ENCODE measurements at regions not wholly inside any gene's neighbourhood (a gene's known extent, or its start where the extent isn't known, plus 50 kb on each side); places are given as distances from the start of the nearest gene placed in this dataset.

- H3K4me3 ChIP-seq (ENCODE audit: low read length) = no peak overlapping the region
- DNase-seq = no peak
- H3K36me3 ChIP-seq (ENCODE audit: control insufficient read depth, insufficient read depth, low read length) = no peaks in the 10 kb centered on the region
- H3K27ac ChIP-seq (ENCODE audit: low read length) = no peak overlapping the region
- no peaks in the 10 kb centered on the region for H3K27me3 ChIP-seq (ENCODE audit: control insufficient read depth, insufficient read depth, low read length)
- peaks cover 34% of the 10 kb centered on the region for H3K4me1 ChIP-seq (ENCODE audit: control insufficient read depth, insufficient read depth, low read length)
- no CpG with 5 or more reads among the region's 6 CpGs for WGBS (ENCODE audit: insufficient coverage, low lambda C conversion rate)
- H3K9me3 ChIP-seq (ENCODE audit: control insufficient read depth, low read depth, low read length) = peaks cover 3% of the 10 kb centered on the region
These were observed 60.8 kb upstream of the HES1 start for GRCh38 chr3:194075088-194075615.

- no peak overlapping the region for H3K27ac ChIP-seq (ENCODE audit: low read length)
- no peak for DNase-seq
- WGBS (ENCODE audit: insufficient coverage, low lambda C conversion rate) = no CpG with 5 or more reads among the region's 6 CpGs
- H3K4me1 ChIP-seq (ENCODE audit: control insufficient read depth, insufficient read depth, low read length) = peaks cover 35% of the 10 kb centered on the region
- H3K36me3 ChIP-seq (ENCODE audit: control insufficient read depth, insufficient read depth, low read length) = no peaks in the 10 kb centered on the region
- peaks cover 3% of the 10 kb centered on the region for H3K9me3 ChIP-seq (ENCODE audit: control insufficient read depth, low read depth, low read length)
- no peak overlapping the region for H3K4me3 ChIP-seq (ENCODE audit: low read length)
- H3K27me3 ChIP-seq (ENCODE audit: control insufficient read depth, insufficient read depth, low read length) = no peaks in the 10 kb centered on the region
These were observed 60.0 kb upstream of the HES1 start for GRCh38 chr3:194075802-194076460.

- H3K27ac ChIP-seq (ENCODE audit: low read length) = no peak overlapping the region
These were observed 59.5 kb upstream of the HES1 start for GRCh38 chr3:194076475-194076874.

GRCh38 chr3:194077602-194078001 lies 58.3 kb upstream of the HES1 start:
- Histone ChIP-seq H3K27me3 (ENCODE audit: control insufficient read depth, insufficient read depth, low read length) (no peaks in the 10 kb centered on the region), H3K27ac (ENCODE audit: low read length) (no peak overlapping the region), H3K36me3 (ENCODE audit: control insufficient read depth, insufficient read depth, low read length) (no peaks in the 10 kb centered on the region), H3K4me1 (ENCODE audit: control insufficient read depth, insufficient read depth, low read length) (peaks cover 36% of the 10 kb centered on the region), H3K4me3 (ENCODE audit: low read length) (no peak overlapping the region), H3K9me3 (ENCODE audit: control insufficient read depth, low read depth, low read length) (peaks cover 3% of the 10 kb centered on the region)
- DNase-seq = no peak
- 100% methylated on average over 1 of the region's 2 CpGs for WGBS (ENCODE audit: insufficient coverage, low lambda C conversion rate)

More at GRCh38 chr3:194076475-194076874, 59.5 kb upstream of the HES1 start:
- Histone ChIP-seq H3K4me1 (ENCODE audit: control insufficient read depth, insufficient read depth, low read length) (peaks cover 39% of the 10 kb centered on the region), H3K9me3 (ENCODE audit: control insufficient read depth, low read depth, low read length) (peaks cover 3% of the 10 kb centered on the region), H3K36me3 (ENCODE audit: control insufficient read depth, insufficient read depth, low read length) (no peaks in the 10 kb centered on the region), H3K27me3 (ENCODE audit: control insufficient read depth, insufficient read depth, low read length) (no peaks in the 10 kb centered on the region), H3K4me3 (ENCODE audit: low read length) (no peak overlapping the region)
- WGBS (ENCODE audit: insufficient coverage, low lambda C conversion rate) = no CpG with 5 or more reads among the region's 7 CpGs
- DNase-seq = no peak

- Histone ChIP-seq H3K27me3 (ENCODE audit: control insufficient read depth, insufficient read depth, low read length) (no peaks in the 10 kb centered on the region), H3K27ac (ENCODE audit: low read length) (no peak overlapping the region), H3K4me1 (ENCODE audit: control insufficient read depth, insufficient read depth, low read length) (peaks cover 36% of the 10 kb centered on the region), H3K4me3 (ENCODE audit: low read length) (no peak overlapping the region), H3K36me3 (ENCODE audit: control insufficient read depth, insufficient read depth, low read length) (no peaks in the 10 kb centered on the region), H3K9me3 (ENCODE audit: control insufficient read depth, low read depth, low read length) (peaks cover 3% of the 10 kb centered on the region)
- no peak for DNase-seq
- 83% methylated on average over 1 of the region's 8 CpGs for WGBS (ENCODE audit: insufficient coverage, low lambda C conversion rate)
These were observed 57.7 kb upstream of the HES1 start for GRCh38 chr3:194078045-194078821.

- Histone ChIP-seq H3K4me3 (ENCODE audit: low read length) (no peak overlapping the region), H3K4me1 (ENCODE audit: control insufficient read depth, insufficient read depth, low read length) (peaks cover 37% of the 10 kb centered on the region), H3K36me3 (ENCODE audit: control insufficient read depth, insufficient read depth, low read length) (no peaks in the 10 kb centered on the region), H3K27me3 (ENCODE audit: control insufficient read depth, insufficient read depth, low read length) (no peaks in the 10 kb centered on the region), H3K27ac (ENCODE audit: low read length) (no peak overlapping the region), H3K9me3 (ENCODE audit: control insufficient read depth, low read depth, low read length) (no peaks in the 10 kb centered on the region)
- DNase-seq = no peak
- 83% methylated on average over 4 of the region's 14 CpGs for WGBS (ENCODE audit: insufficient coverage, low lambda C conversion rate)
These were observed 56.2 kb upstream of the HES1 start for GRCh38 chr3:194079702-194080172.

GRCh38 chr3:194080436-194080835 lies 55.5 kb upstream of the HES1 start:
- peak in 1 of 2 donors; percentile 40 for DNase-seq
- no peaks in the 10 kb centered on the region for H3K36me3 ChIP-seq (ENCODE audit: control insufficient read depth, insufficient read depth, low read length)
- H3K4me3 ChIP-seq (ENCODE audit: low read length) = no peak overlapping the region
- H3K27me3 ChIP-seq (ENCODE audit: control insufficient read depth, insufficient read depth, low read length) = no peaks in the 10 kb centered on the region
- no peak overlapping the region for H3K27ac ChIP-seq (ENCODE audit: low read length)
- WGBS (ENCODE audit: insufficient coverage, low lambda C conversion rate) = no CpG with 5 or more reads among the region's 7 CpGs
- peaks cover 37% of the 10 kb centered on the region for H3K4me1 ChIP-seq (ENCODE audit: control insufficient read depth, insufficient read depth, low read length)
- H3K9me3 ChIP-seq (ENCODE audit: control insufficient read depth, low read depth, low read length) = no peaks in the 10 kb centered on the region

- DNase-seq = peak in 1 of 2 donors; percentile 69
- Histone ChIP-seq H3K36me3 (ENCODE audit: control insufficient read depth, insufficient read depth, low read length) (no peaks in the 10 kb centered on the region), H3K9me3 (ENCODE audit: control insufficient read depth, low read depth, low read length) (no peaks in the 10 kb centered on the region), H3K4me3 (ENCODE audit: low read length) (no peak overlapping the region), H3K4me1 (ENCODE audit: control insufficient read depth, insufficient read depth, low read length) (peaks cover 37% of the 10 kb centered on the region), H3K27ac (ENCODE audit: low read length) (no peak overlapping the region), H3K27me3 (ENCODE audit: control insufficient read depth, insufficient read depth, low read length) (no peaks in the 10 kb centered on the region)
- WGBS (ENCODE audit: insufficient coverage, low lambda C conversion rate) = 18% methylated on average over 2 of the region's 8 CpGs
These were observed 54.8 kb upstream of the HES1 start for GRCh38 chr3:194080913-194081800.

GRCh38 chr3:194081826-194082225 lies 54.1 kb upstream of the HES1 start:
- Histone ChIP-seq H3K27ac (ENCODE audit: low read length) (no peak overlapping the region), H3K9me3 (ENCODE audit: control insufficient read depth, low read depth, low read length) (no peaks in the 10 kb centered on the region), H3K27me3 (ENCODE audit: control insufficient read depth, insufficient read depth, low read length) (no peaks in the 10 kb centered on the region), H3K36me3 (ENCODE audit: control insufficient read depth, insufficient read depth, low read length) (no peaks in the 10 kb centered on the region), H3K4me1 (ENCODE audit: control insufficient read depth, insufficient read depth, low read length) (peaks cover 33% of the 10 kb centered on the region), H3K4me3 (ENCODE audit: low read length) (no peak overlapping the region)
- no CpG with 5 or more reads among the region's 5 CpGs for WGBS (ENCODE audit: insufficient coverage, low lambda C conversion rate)
- no peak for DNase-seq

Data from large intestine (tissue), 3 donors.